ENCODE measurements at regions not wholly inside any gene's neighbourhood (a gene's known extent, or its start where the extent isn't known, plus 50 kb on each side); places are given as distances from the start of the nearest gene placed in this dataset.

DNA sequence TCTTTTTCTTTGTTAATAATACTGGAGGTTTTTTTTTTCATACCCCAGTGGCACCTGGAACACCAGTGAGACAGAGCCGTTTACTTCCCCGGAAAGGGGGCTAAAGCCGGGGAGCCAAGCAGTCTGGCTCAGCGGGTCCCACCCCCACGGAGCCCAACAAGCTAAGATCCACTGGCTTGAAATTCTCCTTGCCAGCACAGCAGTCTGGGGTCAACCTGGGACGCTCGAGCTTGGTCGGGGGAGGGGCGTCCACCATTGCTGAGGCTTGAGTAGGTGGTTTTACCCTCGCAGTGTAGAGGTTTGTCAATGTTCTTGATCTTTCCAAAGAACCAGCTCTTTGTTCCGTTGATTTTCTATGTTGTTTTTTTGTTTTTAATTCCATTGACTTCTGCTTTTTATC, 94.6 kb upstream of the DIAPH3 start:
- no peaks in the 10 kb centered on the region for H4K20me1 ChIP-seq (ENCODE audit: control insufficient read depth, extremely low read depth, insufficient read depth, low read length)

DNA sequence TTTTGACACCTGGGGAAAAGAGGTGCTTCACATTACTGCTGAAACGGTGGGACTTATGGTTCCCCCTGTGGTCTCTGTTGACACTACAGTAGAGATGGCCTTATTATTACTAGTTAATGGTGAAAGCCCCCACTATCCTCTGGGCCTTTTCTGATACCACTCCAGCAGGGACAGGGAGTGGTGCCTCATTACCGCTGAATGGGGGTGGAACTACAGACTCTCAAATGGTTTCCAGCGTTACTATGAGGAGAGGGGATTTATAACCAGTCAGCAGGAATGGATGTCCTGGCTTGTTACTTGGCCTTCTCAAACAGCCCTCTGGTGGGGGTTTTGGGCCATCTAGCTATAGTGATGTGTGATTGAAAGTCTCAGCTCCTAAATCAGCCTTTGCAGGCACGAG, 96.7 kb upstream of the DIAPH3 start:
- no peaks in the 10 kb centered on the region for H4K20me1 ChIP-seq (ENCODE audit: control insufficient read depth, extremely low read depth, insufficient read depth, low read length)
- H3K27me3 ChIP-seq (ENCODE audit: control insufficient read depth, insufficient read depth, low read length) = no peaks in the 10 kb centered on the region
- no peaks in the 10 kb centered on the region for H3K4me1 ChIP-seq (ENCODE audit: control insufficient read depth, extremely low read depth, insufficient read depth, low read length)
- no peaks in the 10 kb centered on the region for H3K36me3 ChIP-seq (ENCODE audit: control insufficient read depth, insufficient read depth, low read length)
- no peak overlapping the region for H3K4me2 ChIP-seq (ENCODE audit: extremely low read depth, insufficient read depth, low read length)
- H3K27ac ChIP-seq (ENCODE audit: insufficient read depth, low read length) = no peak overlapping the region
- DNase-seq (ENCODE audit: low read depth in 2 of 2) = no peak
- no peak overlapping the region for H3K4me3 ChIP-seq (replicated peaks in 1 of 4; ENCODE audit: control extremely low read depth in 1 of 4, insufficient read depth in 1 of 4, low read depth in 3 of 4, low read length in 4 of 4)
- H2AFZ ChIP-seq (ENCODE audit: low read length) = no peak overlapping the region
- H3K79me2 ChIP-seq (ENCODE audit: control insufficient read depth, insufficient read depth, low read length) = no peaks in the 10 kb centered on the region
- no peaks in the 10 kb centered on the region for H3K9me3 ChIP-seq (ENCODE audit: control insufficient read depth, insufficient read depth, low read depth, low read length)
- no peak overlapping the region for H3K9ac ChIP-seq (ENCODE audit: insufficient read depth, low read length)
- TF ChIP-seq, protein P1, sequence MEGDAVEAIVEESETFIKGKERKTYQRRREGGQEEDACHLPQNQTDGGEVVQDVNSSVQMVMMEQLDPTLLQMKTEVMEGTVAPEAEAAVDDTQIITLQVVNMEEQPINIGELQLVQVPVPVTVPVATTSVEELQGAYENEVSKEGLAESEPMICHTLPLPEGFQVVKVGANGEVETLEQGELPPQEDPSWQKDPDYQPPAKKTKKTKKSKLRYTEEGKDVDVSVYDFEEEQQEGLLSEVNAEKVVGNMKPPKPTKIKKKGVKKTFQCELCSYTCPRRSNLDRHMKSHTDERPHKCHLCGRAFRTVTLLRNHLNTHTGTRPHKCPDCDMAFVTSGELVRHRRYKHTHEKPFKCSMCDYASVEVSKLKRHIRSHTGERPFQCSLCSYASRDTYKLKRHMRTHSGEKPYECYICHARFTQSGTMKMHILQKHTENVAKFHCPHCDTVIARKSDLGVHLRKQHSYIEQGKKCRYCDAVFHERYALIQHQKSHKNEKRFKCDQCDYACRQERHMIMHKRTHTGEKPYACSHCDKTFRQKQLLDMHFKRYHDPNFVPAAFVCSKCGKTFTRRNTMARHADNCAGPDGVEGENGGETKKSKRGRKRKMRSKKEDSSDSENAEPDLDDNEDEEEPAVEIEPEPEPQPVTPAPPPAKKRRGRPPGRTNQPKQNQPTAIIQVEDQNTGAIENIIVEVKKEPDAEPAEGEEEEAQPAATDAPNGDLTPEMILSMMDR (conservative IDR thresholded peaks at IDR 0.05 in 1 of 2, IDR thresholded peaks at IDR 0.05 in 1 of 2; ENCODE audit: low read depth in 1 of 2, low read length in 2 of 2) = peak in 1 of 2 donors; percentile 17
- no peak for TF ChIP-seq EZH2 (IDR thresholded peaks at IDR 0.05; ENCODE audit: low read length, missing control alignments)

More for the DNA sequence above, 94.6 kb upstream of the DIAPH3 start:
- no peak for TF ChIP-seq EZH2 (IDR thresholded peaks at IDR 0.05; ENCODE audit: low read length, missing control alignments)
- TF ChIP-seq, protein P1 (conservative IDR thresholded peaks at IDR 0.05 in 1 of 2, IDR thresholded peaks at IDR 0.05 in 1 of 2; ENCODE audit: low read depth in 1 of 2, low read length in 2 of 2) = no peak
- Histone ChIP-seq H3K4me2 (ENCODE audit: extremely low read depth, insufficient read depth, low read length) (no peak overlapping the region), H2AFZ (ENCODE audit: low read length) (no peak overlapping the region), H3K9ac (ENCODE audit: insufficient read depth, low read length) (no peak overlapping the region), H3K36me3 (ENCODE audit: control insufficient read depth, insufficient read depth, low read length) (no peaks in the 10 kb centered on the region), H3K79me2 (ENCODE audit: control insufficient read depth, insufficient read depth, low read length) (no peaks in the 10 kb centered on the region), H3K4me1 (ENCODE audit: control insufficient read depth, extremely low read depth, insufficient read depth, low read length) (no peaks in the 10 kb centered on the region), H3K27me3 (ENCODE audit: control insufficient read depth, insufficient read depth, low read length) (no peaks in the 10 kb centered on the region), H3K27ac (ENCODE audit: insufficient read depth, low read length) (no peak overlapping the region), H3K9me3 (ENCODE audit: control insufficient read depth, insufficient read depth, low read depth, low read length) (no peaks in the 10 kb centered on the region), H3K4me3 (replicated peaks in 1 of 4; ENCODE audit: control extremely low read depth in 1 of 4, insufficient read depth in 1 of 4, low read depth in 3 of 4, low read length in 4 of 4) (no peak overlapping the region)
- DNase-seq (ENCODE audit: low read depth in 2 of 2) = no peak

DNA sequence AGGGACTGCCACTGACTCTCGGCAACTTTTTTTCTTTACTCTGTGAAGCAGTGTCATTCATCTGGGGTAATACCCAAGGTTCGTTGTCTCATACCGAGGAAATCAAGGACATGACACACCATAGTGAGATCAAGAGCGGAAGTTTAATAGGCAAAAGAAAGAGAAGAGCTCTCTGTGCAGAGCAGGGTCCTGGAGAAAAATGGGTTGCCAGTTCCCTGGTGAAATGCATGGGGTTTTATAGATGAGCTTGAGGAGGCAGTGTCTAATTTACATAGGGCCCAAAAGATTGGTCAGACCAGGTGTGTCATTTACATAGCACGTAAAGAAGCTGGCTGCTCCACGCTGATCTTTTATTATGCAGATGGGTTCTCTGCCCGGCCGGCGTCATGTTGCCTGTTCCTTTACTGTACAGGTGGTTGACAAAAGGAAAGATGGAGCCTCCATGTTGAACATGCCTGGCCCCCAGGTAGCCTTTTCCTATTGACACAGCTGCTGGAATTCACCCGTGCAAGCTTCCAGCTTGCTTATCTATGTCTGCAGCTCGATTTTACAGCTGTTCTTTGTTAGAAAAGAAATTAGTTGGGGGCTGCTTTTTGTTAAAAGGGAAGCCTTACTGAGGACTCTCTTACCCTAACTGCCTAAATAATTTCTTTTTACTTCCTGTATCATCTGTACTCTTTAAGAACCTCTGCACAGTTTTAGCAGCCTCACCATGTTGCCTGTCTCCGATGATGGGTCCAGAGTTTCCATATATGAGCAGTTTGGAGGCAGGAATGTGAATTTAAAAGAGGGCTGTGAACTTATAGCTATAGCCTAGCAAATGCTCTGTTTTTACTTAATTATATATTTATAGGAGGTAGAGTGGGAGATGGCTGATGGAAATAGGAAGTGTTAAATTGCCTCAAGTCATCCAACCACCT, 98.0 kb upstream of the DIAPH3 start:
- H3K4me1 ChIP-seq (ENCODE audit: control insufficient read depth, extremely low read depth, insufficient read depth, low read length) = no peaks in the 10 kb centered on the region
- H3K79me2 ChIP-seq (ENCODE audit: control insufficient read depth, insufficient read depth, low read length) = no peaks in the 10 kb centered on the region
- H3K4me2 ChIP-seq (ENCODE audit: extremely low read depth, insufficient read depth, low read length) = no peak overlapping the region
- H3K27ac ChIP-seq (ENCODE audit: insufficient read depth, low read length) = no peak overlapping the region
- no peak overlapping the region for H3K9ac ChIP-seq (ENCODE audit: insufficient read depth, low read length)
- TF ChIP-seq EZH2 (IDR thresholded peaks at IDR 0.05; ENCODE audit: low read length, missing control alignments) = no peak
- TF ChIP-seq, protein P1 (conservative IDR thresholded peaks at IDR 0.05 in 1 of 2, IDR thresholded peaks at IDR 0.05 in 1 of 2; ENCODE audit: low read depth in 1 of 2, low read length in 2 of 2) = no peak
- DNase-seq (ENCODE audit: low read depth in 2 of 2) = no peak
- H3K9me3 ChIP-seq (ENCODE audit: control insufficient read depth, insufficient read depth, low read depth, low read length) = no peaks in the 10 kb centered on the region
- no peaks in the 10 kb centered on the region for H3K36me3 ChIP-seq (ENCODE audit: control insufficient read depth, insufficient read depth, low read length)
- H3K4me3 ChIP-seq (replicated peaks in 1 of 4; ENCODE audit: control extremely low read depth in 1 of 4, insufficient read depth in 1 of 4, low read depth in 3 of 4, low read length in 4 of 4) = no peak overlapping the region
- H3K27me3 ChIP-seq (ENCODE audit: control insufficient read depth, insufficient read depth, low read length) = no peaks in the 10 kb centered on the region
- no peak overlapping the region for H2AFZ ChIP-seq (ENCODE audit: low read length)
- no peaks in the 10 kb centered on the region for H4K20me1 ChIP-seq (ENCODE audit: control insufficient read depth, extremely low read depth, insufficient read depth, low read length)
